Lower leg skin (tissue), 4 donors: ENCODE measurements at regions not wholly inside any gene's neighbourhood (a gene's known extent, or its start where the extent isn't known, plus 50 kb on each side); places are given as distances from the start of the nearest gene placed in this dataset.
"Not testable (repeated sequence)": the region's sequence is repeated elsewhere in the genome, so short reads cannot be mapped to it uniquely, and the experiment has no call there.

Experiments
- DNase-seq, 2 donors: peaks; one replicate each; pipeline ENCODE4 v3.0.0-alpha.2; 2019; ENCODE audit warnings: low spot score in 2 of 2
- H3K4me3 ChIP-seq: fragments of 200-600 bp; sonication (generic); 2 replicates; pipeline ENCODE4 v1.5.1; 2017; ENCODE audit warnings: mild to moderate bottlenecking, low read depth; ENCODE audit not compliant: poor library complexity, severe bottlenecking
- POLR2A ChIP-seq, 2 donors: fragments of 450-650 bp; IDR thresholded peaks; one replicate each; pipeline ENCODE4 v1.6.1; 2016 to 2017; ENCODE audit warnings: antibody characterized with exemption in 2 of 2, mild to moderate bottlenecking in 1 of 2, moderate library complexity in 1 of 2
- WGBS, 2 donors: methylation state at CpG; one replicate each; pipeline ENCODE4 v1.1.5; 2018; 5-methylcytosine and 5-hydroxymethylcytosine counted together
- intact Hi-C: fragments of 100-400 bp; cut with DNase I; formaldehyde crosslinking; loops from one replicate; pipeline ENCODE4 v1.15.0; 2023; ENCODE audit warnings: low total_unique reads
- TF ChIP-seq, protein P1 (sequence below), 3 donors: fragments of 450-650 bp; IDR thresholded peaks; one replicate each; pipeline ENCODE4 v1.5.1; 2016; ENCODE audit warnings: antibody characterized with exemption in 3 of 3, mild to moderate bottlenecking in 3 of 3, moderate library complexity in 2 of 3

DNA sequence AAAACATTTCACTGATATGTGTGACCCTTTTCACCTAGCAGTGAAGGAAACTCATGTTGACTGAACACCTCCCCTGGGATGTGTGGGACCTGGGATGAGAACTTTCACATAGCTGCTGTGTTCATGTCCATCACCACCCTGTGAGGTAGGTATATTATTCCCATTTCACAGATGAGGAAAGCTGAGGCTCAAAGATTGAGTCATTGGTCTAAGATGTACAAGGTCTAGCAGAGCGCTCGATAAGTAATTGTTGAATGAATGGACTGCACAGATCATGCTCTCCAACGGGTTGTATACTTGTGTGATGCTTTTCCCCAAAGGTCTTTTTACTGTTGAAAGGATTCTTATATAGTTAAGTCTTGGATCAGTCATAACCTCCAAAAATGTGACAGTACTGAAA, 75.6 kb upstream of the TSC22D1 start:
- intact Hi-C loops = no loop called here
- DNase-seq = no peak
- 84 to 91% methylated on average over 3 of the region's 3 CpGs for WGBS, 2 donors
- H3K4me3 ChIP-seq = no peak overlapping the region
- TF ChIP-seq, protein P1, sequence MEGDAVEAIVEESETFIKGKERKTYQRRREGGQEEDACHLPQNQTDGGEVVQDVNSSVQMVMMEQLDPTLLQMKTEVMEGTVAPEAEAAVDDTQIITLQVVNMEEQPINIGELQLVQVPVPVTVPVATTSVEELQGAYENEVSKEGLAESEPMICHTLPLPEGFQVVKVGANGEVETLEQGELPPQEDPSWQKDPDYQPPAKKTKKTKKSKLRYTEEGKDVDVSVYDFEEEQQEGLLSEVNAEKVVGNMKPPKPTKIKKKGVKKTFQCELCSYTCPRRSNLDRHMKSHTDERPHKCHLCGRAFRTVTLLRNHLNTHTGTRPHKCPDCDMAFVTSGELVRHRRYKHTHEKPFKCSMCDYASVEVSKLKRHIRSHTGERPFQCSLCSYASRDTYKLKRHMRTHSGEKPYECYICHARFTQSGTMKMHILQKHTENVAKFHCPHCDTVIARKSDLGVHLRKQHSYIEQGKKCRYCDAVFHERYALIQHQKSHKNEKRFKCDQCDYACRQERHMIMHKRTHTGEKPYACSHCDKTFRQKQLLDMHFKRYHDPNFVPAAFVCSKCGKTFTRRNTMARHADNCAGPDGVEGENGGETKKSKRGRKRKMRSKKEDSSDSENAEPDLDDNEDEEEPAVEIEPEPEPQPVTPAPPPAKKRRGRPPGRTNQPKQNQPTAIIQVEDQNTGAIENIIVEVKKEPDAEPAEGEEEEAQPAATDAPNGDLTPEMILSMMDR (IDR thresholded peaks at IDR 0.05) = no peak
- no peak for TF ChIP-seq POLR2A (IDR thresholded peaks at IDR 0.05)

DNA sequence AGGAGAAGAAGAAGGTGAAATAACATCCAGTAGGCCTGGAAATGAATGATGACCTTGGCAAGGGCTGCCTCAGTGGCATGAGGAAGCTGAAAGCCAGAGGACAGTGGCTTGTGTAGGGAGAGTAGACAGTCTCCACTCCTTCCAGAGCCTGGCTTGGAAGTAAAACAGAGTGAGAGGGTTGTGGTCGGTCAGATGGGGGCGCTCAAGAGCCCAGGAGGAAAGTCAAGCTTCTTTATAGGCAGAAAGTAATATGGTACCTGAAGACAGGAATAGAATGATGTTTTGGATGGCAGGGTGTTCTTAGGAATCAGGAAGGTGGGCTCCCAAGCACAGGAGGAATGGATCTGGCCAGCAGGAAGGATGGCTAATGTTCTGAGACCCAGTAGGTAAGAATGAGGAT, 75.1 kb upstream of the TSC22D1 start:
- no peak for DNase-seq
- WGBS, 2 donors = 0% methylated on average over 1 of the region's 2 CpGs
- intact Hi-C loops = no loop called here
- no peak for TF ChIP-seq POLR2A (IDR thresholded peaks at IDR 0.05)
- TF ChIP-seq, protein P1 (IDR thresholded peaks at IDR 0.05) = no peak
- no peak overlapping the region for H3K4me3 ChIP-seq

DNA sequence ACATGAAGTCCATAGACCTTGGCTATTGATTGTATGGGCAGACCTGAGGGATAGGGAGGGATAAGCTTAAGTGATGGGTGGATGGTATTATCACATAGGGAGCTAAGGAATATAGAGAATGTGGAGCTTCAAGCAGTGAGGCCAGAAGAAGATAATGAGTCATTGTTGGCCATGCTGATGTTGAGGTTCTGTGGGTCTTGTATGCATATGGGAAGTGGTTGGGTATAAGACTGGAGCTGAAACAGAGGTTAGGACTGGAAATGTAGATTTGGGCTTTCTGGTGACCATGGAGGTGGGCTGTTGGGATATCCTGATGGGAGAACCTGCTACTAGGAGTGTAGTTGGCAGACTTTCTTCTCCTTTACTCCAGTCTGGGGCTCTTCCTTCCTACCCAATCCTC, 73.7 kb upstream of the TSC22D1 start:
- DNase-seq = no peak
- H3K4me3 ChIP-seq = no peak overlapping the region
- TF ChIP-seq, protein P1 (IDR thresholded peaks at IDR 0.05) = no peak
- TF ChIP-seq POLR2A (IDR thresholded peaks at IDR 0.05) = no peak
- intact Hi-C loops = no loop called here

DNA sequence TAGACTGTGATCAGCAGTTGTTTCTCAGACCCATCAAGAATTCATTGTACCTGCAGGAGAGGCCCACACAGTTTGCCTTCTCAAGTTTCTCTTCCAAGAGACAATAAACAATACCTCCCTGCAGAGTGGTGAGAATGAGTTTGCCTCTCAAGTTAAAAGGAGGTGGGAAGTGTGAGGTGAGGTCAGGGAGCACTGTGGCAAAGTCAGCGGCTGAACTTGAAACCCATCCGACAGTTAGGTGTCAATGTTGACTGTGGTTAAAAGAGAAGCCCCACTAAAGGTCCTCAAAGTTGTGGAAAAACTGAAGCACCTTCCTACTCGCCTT, 72.9 kb upstream of the TSC22D1 start:
- intact Hi-C loops = no loop called here
- TF ChIP-seq, protein P1 (IDR thresholded peaks at IDR 0.05) = no peak
- H3K4me3 ChIP-seq = no peak overlapping the region
- DNase-seq = no peak
- WGBS, 2 donors = 77 to 86% methylated on average over 3 of the region's 3 CpGs

DNA sequence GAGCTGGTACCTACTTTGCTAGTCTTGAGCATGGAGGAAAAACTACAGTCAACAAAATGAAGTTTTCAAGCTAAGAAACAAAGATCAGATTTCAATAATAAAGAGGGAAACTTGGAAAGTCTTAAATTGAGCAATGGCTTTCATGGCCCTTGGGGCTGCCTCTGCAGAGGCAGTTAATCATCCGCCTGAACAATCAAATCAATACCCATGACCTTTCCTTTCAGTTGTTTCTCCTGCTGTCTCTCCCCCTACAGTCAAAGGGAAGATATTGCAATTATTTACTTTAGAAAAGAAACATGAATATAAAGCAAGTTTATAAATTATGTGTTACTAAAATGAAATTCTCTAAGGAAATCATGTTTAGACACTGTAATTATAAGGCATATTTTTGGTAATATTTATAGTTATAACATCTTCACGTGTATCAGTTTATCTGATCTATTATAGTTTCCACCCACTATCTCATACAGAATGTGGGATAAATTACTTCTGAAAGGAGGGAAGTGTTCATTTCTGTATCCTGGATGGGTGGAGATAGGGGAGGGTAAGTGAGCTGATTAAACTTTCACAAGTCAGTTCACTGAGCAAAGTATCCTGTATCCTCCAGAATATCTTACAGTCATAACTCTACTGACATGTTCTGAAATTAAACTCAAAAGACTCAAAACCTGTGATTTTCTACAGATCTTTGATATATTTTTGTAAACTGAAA, 72.4 kb upstream of the TSC22D1 start:
- TF ChIP-seq, protein P1 (IDR thresholded peaks at IDR 0.05) = no peak
- TF ChIP-seq POLR2A (IDR thresholded peaks at IDR 0.05) = no peak
- intact Hi-C loops = no loop called here
- no peak for DNase-seq
- 52 to 54% methylated on average over 2 of the region's 2 CpGs for WGBS, 2 donors
- H3K4me3 ChIP-seq = no peak overlapping the region

DNA sequence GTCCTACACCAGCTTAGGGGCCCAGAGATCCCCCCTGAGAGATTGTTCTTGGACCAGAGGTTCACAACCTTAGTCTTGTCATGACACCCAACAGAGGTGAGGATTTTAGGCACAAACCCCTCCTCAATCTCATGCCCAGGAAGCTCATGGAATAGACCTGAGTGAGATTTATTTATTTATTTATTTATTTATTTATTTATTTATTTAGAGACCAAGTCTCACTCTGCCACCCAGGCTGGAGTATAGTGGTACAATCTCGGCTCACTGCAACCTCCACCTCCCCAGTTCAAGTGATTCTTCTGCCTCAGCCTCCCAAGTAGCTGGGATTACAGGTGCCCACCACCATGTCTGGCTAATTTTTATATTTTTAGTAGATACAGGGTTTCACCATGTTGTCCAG, 71.4 kb upstream of the TSC22D1 start:
- DNase-seq, H3K4me3 ChIP-seq, intact Hi-C loops: not testable (repeated sequence)
- WGBS, 2 donors = 89 to 95% methylated on average over 1 of the region's 1 CpG
